K562 (cell line): ENCODE measurements at regions not wholly inside any gene's neighbourhood (a gene's known extent, or its start where the extent isn't known, plus 50 kb on each side); places are given as distances from the start of the nearest gene placed in this dataset.

Experiments
- ATAC-seq: fragments of 200-7000 bp; cut with Tn5 transposase; 3 replicates; pipeline ENCODE4 v1.9.1; 2020; ENCODE audit warnings: moderate library complexity
- BruUV-seq: library from RNA; stranded (reverse); fragments of 400-500 nt; replicated peaks from 2 replicates; lab custom pipeline; 2021; lab: Mats Ljungman, UMichigan
- CTCF ChIA-PET: fragments of 300-600 bp; formaldehyde crosslinking; extraction: SDS; loops from one replicate; lab custom pipeline; 2021; ENCODE audit warnings: low intra/inter-chr PET ratio; lab: Yijun Ruan, JAX
- POLR2A ChIA-PET: fragments of 300-600, 350-650 bp; sonication (Branson Sonifier 250); formaldehyde crosslinking; extraction: SDS; loops from one replicate; lab custom pipeline; 2021; ENCODE audit warnings: antibody characterized with exemption, inconsistent platforms; lab: Yijun Ruan, JAX
- DNase-seq, 4 experiments: peaks; one replicate each; pipeline versions ENCODE4 v3.0.0 to v3.0.0-alpha.2; 2011 to 2018; ENCODE audit warnings: low spot score in 3 of 4, mixed read lengths in 3 of 4; ENCODE audit errors: extremely low read depth in 1 of 4
- FAIRE-seq: peaks from 2 replicates; lab custom pipeline; 2011; peaks lifted over from hg19 to GRCh38; lab: Jason Lieb, UNC
- H2AFZ ChIP-seq: 2 replicates; pipeline ENCODE4 v1.6.0; 2011; ENCODE audit warnings: low read depth, low read length, control low read depth, inconsistent platforms
- H3K27ac ChIP-seq: fragments of 200-600 bp; 3 replicates; pipeline ENCODE4 v1.8.0; 2011; ENCODE audit warnings: low read depth, mild to moderate bottlenecking, control low read depth, inconsistent platforms, low read length, moderate library complexity, mixed read lengths; ENCODE audit errors: extremely low read depth
- H3K27me3 ChIP-seq, 2 experiments: fragments of 300-600 bp in 1 of 2; 2 replicates in 1 of 2; 3 replicates in 1 of 2; pipeline versions ENCODE4 v1.6.0 to v1.8.0; 2011; ENCODE audit warnings: inconsistent platforms in 2 of 2, low read length in 2 of 2, mild to moderate bottlenecking in 1 of 2, mixed read lengths in 1 of 2, moderate library complexity in 1 of 2; ENCODE audit not compliant: control insufficient read depth in 2 of 2, insufficient read depth in 2 of 2
- H3K36me3 ChIP-seq: fragments of 300-600 bp; 3 replicates; pipeline ENCODE4 v1.8.0; 2011; ENCODE audit warnings: mild to moderate bottlenecking, low read length, inconsistent platforms; ENCODE audit not compliant: control insufficient read depth, insufficient read depth
- H3K4me1 ChIP-seq, 2 experiments: fragments of 200-600 bp in 1 of 2; replicated peaks in 1 of 2; 2 replicates in 1 of 2; 3 replicates in 1 of 2; pipeline versions ENCODE4 v1.5.1 to v1.8.0; 2011; ENCODE audit warnings: inconsistent platforms in 2 of 2, low read length in 2 of 2, mild to moderate bottlenecking in 1 of 2, mixed read lengths in 1 of 2, moderate library complexity in 1 of 2; ENCODE audit not compliant: control insufficient read depth in 2 of 2, insufficient read depth in 2 of 2
- H3K4me2 ChIP-seq: 2 replicates; pipeline ENCODE4 v1.6.1; 2011; ENCODE audit warnings: low read length, control low read depth, inconsistent platforms, mixed read lengths; ENCODE audit not compliant: insufficient read depth
- H3K4me3 ChIP-seq: fragments of 200-600 bp; sonication (generic), shearing (Covaris generic); 2 replicates; pipeline ENCODE4 v1.5.1; 2016; ENCODE audit warnings: control low read depth, inconsistent platforms
- H3K79me2 ChIP-seq: fragments of 200-600 bp; 3 replicates; pipeline ENCODE4 v1.8.0; 2011; ENCODE audit warnings: low read length, inconsistent platforms; ENCODE audit not compliant: control insufficient read depth, insufficient read depth
- H3K9ac ChIP-seq, 2 experiments: 2 replicates each; pipeline versions ENCODE4 v1.6.0 to v1.6.1; 2011; ENCODE audit warnings: low read depth in 2 of 2, low read length in 2 of 2, control low read depth in 1 of 2, inconsistent platforms in 1 of 2, mild to moderate bottlenecking in 1 of 2, mixed read lengths in 1 of 2; ENCODE audit not compliant: insufficient read depth in 1 of 2
- H3K9me1 ChIP-seq: one replicate; pipeline ENCODE4 v1.6.0; 2011; ENCODE audit warnings: inconsistent platforms, mild to moderate bottlenecking, low read length, moderate library complexity; ENCODE audit not compliant: control insufficient read depth, insufficient read depth
- H3K9me3 ChIP-seq: replicated peaks from 2 replicates; pipeline ENCODE4 v1.5.1; 2011; ENCODE audit warnings: low read depth, low read length, inconsistent platforms; ENCODE audit not compliant: control insufficient read depth, insufficient read depth
- H4K20me1 ChIP-seq: replicated peaks from 2 replicates; pipeline ENCODE4 v1.6.1; 2011; ENCODE audit warnings: low read length, inconsistent platforms, mixed read lengths; ENCODE audit not compliant: control insufficient read depth, insufficient read depth
- BRD4 ChIP-seq: fragments of 200-600 bp; sonication (generic); IDR thresholded peaks from 2 replicates; pipeline ENCODE4 v1.6.1; 2017; ENCODE audit warnings: inconsistent platforms
- FOSL1 ChIP-seq: fragments of 200-800 bp; sonication (Bioruptor generic); conservative IDR thresholded peaks from 2 replicates; pipeline ENCODE4 v1.6.1; 2016; ENCODE audit warnings: missing genetic modification characterization, missing compliant biosample characterization
- FOXJ2 ChIP-seq: fragments of 200-800 bp; sonication (Bioruptor generic); IDR thresholded peaks from 2 replicates; pipeline ENCODE4 v1.6.1; 2016; ENCODE audit warnings: missing genetic modification characterization, missing compliant biosample characterization
- LEF1 ChIP-seq: fragments of 450-650 bp; IDR thresholded peaks from 2 replicates; pipeline ENCODE4 v1.6.1; 2016; ENCODE audit warnings: mild to moderate bottlenecking
- MCM5 ChIP-seq: fragments of 450-650 bp; IDR thresholded peaks from 2 replicates; pipeline ENCODE4 v1.6.1; 2016; ENCODE audit warnings: low read depth
- SNRNP70 ChIP-seq: fragments of 200-400 bp; formaldehyde crosslinking; optimal IDR thresholded peaks from 2 replicates; pipeline ENCODE3; 2017; ENCODE audit warnings: low read depth, low read length
- ZNF507 ChIP-seq: conservative IDR thresholded peaks from 2 replicates; pipeline ENCODE4 v1.6.1; 2017; ENCODE audit warnings: missing genetic modification characterization, missing compliant biosample characterization
- ZNF695 ChIP-seq: fragments of 450-650 bp; formaldehyde crosslinking; IDR thresholded peaks from 2 replicates; pipeline ENCODE4 v1.4.0; 2020; ENCODE audit warnings: mild to moderate bottlenecking, moderate library complexity
- ZNF75A ChIP-seq: fragments of 450-650 bp; formaldehyde crosslinking; IDR thresholded peaks from 2 replicates; pipeline ENCODE4 v1.4.0; 2020; ENCODE audit warnings: mild to moderate bottlenecking
- ZNF79 ChIP-seq: fragments of 250-450 bp; sonication (Bioruptor Pico); IDR thresholded peaks from 2 replicates; pipeline ENCODE4 v1.4.0; 2020; ENCODE audit warnings: low read depth, mild to moderate bottlenecking, moderate library complexity
- WGBS: fragments of 100-300 bp; shearing (Covaris generic); methylation state at CpG from one replicate; pipeline ENCODE4 v1.1.6; 2016; ENCODE audit warnings: low coverage, mixed read lengths; ENCODE audit not compliant: insufficient coverage; ENCODE audit errors: missing lambda C conversion rate; 5-methylcytosine and 5-hydroxymethylcytosine counted together
- in situ Hi-C: fragments of 300-500 bp; cut with MboI; formaldehyde crosslinking; loops from 4 replicates; pipeline ENCODE4 v1.15.0; 2018; ENCODE audit warnings: inconsistent platforms, mixed read lengths
- intact Hi-C: fragments of 100-400 bp; cut with micrococcal nuclease; formaldehyde crosslinking; loops from 2 replicates; pipeline ENCODE4 v1.14.2; 2022
- TF ChIP-seq, protein P1 (sequence below): fragments of 250-450 bp; sonication (Bioruptor Pico); IDR thresholded peaks from 2 replicates; pipeline ENCODE4 v1.5.0; 2021
- TF ChIP-seq, protein P2 (sequence below): IDR thresholded peaks from 2 replicates; pipeline ENCODE4 v1.6.1; 2016; ENCODE audit warnings: missing genetic modification characterization, missing compliant biosample characterization
- TF ChIP-seq, protein P3 (sequence below): fragments of 450-650 bp; IDR thresholded peaks from 2 replicates; pipeline ENCODE4 v1.6.1; 2016; ENCODE audit warnings: borderline replicate concordance

DNA sequence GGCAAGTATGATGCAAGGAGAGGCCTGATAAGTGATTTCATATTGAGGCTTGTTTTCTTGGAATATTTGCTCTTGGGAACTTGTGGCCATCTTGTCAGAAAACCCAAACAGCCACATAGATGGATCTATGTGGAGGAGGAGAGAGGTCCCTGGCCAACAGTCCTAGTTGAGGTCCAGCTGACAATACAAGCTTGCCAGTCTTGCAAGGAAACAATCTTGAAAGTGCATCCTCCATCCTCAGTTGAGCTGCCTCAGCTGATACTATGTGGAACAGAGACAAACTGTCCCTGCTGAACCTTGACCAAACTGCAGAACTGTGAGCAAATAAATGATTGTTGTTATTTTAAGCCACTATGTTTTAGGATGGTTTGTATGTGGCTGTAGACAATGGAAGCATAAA is 146.4 kb downstream of the TMX1 start:
- in situ Hi-C loops = no loop called here
- Histone ChIP-seq H4K20me1 (no peaks in the 10 kb centered on the region), H3K4me3 (no peak overlapping the region), H3K27ac (no peak overlapping the region), H3K27me3 (no peaks in the 10 kb centered on the region), H3K9me1 (no peaks in the 10 kb centered on the region), H3K4me2 (no peak overlapping the region), H3K9ac (no peak overlapping the region), H3K9me3 (no peaks in the 10 kb centered on the region), H3K79me2 (no peaks in the 10 kb centered on the region), H3K36me3 (no peaks in the 10 kb centered on the region), H3K4me1 (no peaks in the 10 kb centered on the region), H2AFZ (no peak overlapping the region)
- BruUV-seq = no TSS peak
- DNase-seq (no peak), FAIRE-seq (no peak), ATAC-seq (no peak)
- ChIA-PET POLR2A (no interaction called here), CTCF (no interaction called here)
- intact Hi-C loops = no loop called here
- TF ChIP-seq, protein P1, sequence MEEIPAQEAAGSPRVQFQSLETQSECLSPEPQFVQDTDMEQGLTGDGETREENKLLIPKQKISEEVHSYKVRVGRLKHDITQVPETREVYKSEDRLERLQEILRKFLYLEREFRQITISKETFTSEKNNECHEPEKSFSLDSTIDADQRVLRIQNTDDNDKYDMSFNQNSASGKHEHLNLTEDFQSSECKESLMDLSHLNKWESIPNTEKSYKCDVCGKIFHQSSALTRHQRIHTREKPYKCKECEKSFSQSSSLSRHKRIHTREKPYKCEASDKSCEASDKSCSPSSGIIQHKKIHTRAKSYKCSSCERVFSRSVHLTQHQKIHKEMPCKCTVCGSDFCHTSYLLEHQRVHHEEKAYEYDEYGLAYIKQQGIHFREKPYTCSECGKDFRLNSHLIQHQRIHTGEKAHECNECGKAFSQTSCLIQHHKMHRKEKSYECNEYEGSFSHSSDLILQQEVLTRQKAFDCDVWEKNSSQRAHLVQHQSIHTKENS (CRISPR knock-in tag) = no peak

DNA sequence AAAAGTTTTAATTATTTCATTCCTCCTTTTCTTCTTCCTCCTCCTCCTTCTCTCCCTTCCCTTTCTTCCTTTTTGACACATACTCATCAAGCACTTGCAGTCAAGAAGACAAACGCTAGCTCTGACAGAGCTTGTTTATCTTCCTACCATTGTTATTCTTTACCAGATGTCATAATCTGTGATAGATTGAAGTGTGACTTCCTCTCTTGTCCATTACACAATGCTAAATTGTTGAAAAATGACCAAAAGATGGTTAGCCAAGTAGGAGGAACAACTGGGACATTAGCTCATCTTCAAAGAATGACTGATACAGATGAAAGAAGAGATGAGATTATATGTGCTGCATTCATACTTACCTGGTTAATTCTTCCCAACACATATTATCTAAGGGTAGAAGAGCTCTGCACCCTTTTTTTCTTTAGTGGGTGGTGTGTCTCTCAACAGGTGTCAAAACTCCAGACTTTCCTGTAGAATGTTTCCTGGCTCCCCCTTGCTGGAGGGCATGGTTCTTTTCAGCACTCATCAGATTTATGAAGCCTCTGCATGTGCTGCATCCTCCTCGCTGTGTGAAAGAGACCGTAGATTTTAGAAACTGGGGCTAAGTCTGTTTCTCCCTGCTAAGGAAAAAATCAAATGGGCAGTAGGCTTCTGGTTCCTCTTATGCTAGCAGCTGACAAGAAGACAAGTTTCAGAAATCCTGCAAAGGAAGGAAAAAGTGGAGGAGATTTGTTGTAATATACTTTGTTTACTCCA is 147.1 kb downstream of the TMX1 start:
- no peak for FAIRE-seq
- intact Hi-C loops (no loop called here), in situ Hi-C loops (no loop called here)
- no peaks in the 10 kb centered on the region for H3K9me1 ChIP-seq
- H3K4me1 ChIP-seq = no peaks in the 10 kb centered on the region
- H3K4me3 ChIP-seq = no peak overlapping the region
- no peaks in the 10 kb centered on the region for H3K9me3 ChIP-seq
- H3K9ac ChIP-seq = no peak overlapping the region
- no peak for ATAC-seq
- no peaks in the 10 kb centered on the region for H3K36me3 ChIP-seq
- no peaks in the 10 kb centered on the region for H4K20me1 ChIP-seq
- CTCF ChIA-PET = no interaction called here
- no peak overlapping the region for H3K4me2 ChIP-seq
- BruUV-seq = no TSS peak
- DNase-seq = no peak
- no peaks in the 10 kb centered on the region for H3K79me2 ChIP-seq
- H3K27ac ChIP-seq = no peak overlapping the region
- no peaks in the 10 kb centered on the region for H3K27me3 ChIP-seq
- no peak overlapping the region for H2AFZ ChIP-seq
- WGBS = 0% methylated on average over 1 of the region's 3 CpGs
- POLR2A ChIA-PET = no interaction called here
- TF ChIP-seq, protein P2, sequence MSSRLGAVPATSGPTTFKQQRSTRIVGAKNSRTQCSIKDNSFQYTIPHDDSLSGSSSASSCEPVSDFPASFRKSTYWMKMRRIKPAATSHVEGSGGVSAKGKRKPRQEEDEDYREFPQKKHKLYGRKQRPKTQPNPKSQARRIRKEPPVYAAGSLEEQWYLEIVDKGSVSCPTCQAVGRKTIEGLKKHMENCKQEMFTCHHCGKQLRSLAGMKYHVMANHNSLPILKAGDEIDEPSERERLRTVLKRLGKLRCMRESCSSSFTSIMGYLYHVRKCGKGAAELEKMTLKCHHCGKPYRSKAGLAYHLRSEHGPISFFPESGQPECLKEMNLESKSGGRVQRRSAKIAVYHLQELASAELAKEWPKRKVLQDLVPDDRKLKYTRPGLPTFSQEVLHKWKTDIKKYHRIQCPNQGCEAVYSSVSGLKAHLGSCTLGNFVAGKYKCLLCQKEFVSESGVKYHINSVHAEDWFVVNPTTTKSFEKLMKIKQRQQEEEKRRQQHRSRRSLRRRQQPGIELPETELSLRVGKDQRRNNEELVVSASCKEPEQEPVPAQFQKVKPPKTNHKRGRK (tag) = no peak
- no peak for TF ChIP-seq ZNF695 (CRISPR knock-in tag)
- no peak for TF ChIP-seq ZNF79 (CRISPR knock-in tag)
- TF ChIP-seq SNRNP70 = no peak
- no peak for TF ChIP-seq MCM5
- TF ChIP-seq ZNF75A = no peak
- TF ChIP-seq LEF1 = no peak
- TF ChIP-seq ZNF507 = no peak
- no peak for TF ChIP-seq FOSL1 (tag)
- no peak for TF ChIP-seq BRD4
- TF ChIP-seq, protein P3, sequence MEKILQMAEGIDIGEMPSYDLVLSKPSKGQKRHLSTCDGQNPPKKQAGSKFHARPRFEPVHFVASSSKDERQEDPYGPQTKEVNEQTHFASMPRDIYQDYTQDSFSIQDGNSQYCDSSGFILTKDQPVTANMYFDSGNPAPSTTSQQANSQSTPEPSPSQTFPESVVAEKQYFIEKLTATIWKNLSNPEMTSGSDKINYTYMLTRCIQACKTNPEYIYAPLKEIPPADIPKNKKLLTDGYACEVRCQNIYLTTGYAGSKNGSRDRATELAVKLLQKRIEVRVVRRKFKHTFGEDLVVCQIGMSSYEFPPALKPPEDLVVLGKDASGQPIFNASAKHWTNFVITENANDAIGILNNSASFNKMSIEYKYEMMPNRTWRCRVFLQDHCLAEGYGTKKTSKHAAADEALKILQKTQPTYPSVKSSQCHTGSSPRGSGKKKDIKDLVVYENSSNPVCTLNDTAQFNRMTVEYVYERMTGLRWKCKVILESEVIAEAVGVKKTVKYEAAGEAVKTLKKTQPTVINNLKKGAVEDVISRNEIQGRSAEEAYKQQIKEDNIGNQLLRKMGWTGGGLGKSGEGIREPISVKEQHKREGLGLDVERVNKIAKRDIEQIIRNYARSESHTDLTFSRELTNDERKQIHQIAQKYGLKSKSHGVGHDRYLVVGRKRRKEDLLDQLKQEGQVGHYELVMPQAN = no peak
- no peak for TF ChIP-seq FOXJ2 (tag)
